ENCODE measurements at regions not wholly inside any gene's neighbourhood (a gene's known extent, or its start where the extent isn't known, plus 50 kb on each side); places are given as distances from the start of the nearest gene placed in this dataset.

GRCh38 chr2:236942554-236942953 is 143.1 kb upstream of the COPS8 start:
- Histone ChIP-seq H3K27ac (no peak overlapping the region), H3K4me3 (no peak overlapping the region)

DNA sequence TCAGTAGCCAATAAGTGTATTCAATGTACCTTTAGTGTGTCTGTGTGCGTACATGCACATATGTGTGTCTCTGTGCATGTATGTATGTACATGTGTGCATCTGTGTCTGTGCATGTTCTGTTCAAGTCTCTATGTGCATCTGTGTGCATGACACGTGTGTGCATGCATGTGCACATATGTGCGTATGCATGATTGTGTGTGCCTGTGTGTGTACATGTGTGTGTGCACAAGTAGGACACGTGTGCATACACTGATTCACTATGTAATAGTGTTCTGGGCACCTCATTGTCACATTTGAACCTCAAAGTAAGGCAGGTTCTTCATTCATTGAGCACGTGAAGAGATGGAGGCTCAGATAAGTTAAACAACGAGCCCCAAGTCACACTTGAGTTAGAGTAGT is 142.6 kb upstream of the COPS8 start:
- H3K4me3 ChIP-seq: no peak overlapping the region
- no peak overlapping the region for H3K27ac ChIP-seq

DNA sequence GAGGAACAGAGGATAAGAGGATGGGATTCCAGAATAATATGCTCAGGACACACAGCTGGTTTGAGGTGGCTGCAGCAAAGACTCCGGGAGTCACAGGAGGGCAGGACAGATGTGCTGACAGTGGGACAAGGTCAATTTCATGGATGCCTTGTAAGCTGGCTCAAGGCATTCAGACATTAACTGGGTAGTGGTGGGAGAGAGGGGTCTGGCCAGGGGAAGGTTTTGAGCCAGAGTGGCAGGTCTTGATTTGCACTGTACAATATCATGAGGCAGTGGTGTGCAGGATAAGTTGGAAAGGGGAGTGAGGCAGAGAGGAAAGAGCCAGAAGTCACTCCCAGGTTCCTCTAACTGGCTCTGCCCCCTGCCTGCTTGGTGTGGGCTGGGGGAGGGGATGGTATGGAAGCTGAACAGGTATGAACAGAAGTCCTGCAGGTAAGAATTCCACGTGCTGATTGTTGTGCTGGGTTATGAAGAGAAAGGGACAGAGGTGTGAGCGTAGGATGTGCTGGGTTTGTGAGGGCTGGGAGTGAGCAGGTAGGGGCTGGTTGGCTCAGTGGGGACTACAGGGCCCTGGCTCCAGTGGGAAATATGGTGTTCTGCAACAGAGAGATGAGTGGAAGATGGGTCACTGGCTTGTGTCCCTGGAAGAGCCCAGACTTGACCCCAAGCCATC is 141.7 kb upstream of the COPS8 start:
- Histone ChIP-seq H3K4me3 (no peak overlapping the region), H3K27ac (no peak overlapping the region)

DNA sequence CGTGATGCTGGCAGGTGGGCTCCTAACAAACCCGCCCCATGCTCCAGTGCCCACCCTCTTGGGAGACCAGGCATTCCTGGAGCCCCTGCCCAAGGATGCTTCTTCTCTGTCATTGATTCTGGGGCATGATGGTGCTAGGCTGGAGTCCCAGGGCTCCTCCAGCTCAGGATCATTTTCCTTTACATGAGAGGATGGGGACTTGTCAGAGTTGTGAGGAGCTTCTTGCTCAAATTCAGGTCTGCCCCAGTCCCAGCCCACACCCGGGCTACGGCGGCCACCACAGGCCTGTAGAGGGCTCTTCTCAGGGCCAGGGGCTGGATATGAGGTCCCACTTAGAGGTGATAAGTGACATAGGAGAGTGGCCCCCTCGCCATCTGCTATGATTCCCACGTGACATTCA is 141.1 kb upstream of the COPS8 start:
- no peak overlapping the region for H3K27ac ChIP-seq
- H3K4me3 ChIP-seq: no peak overlapping the region

- no peak overlapping the region for H3K4me3 ChIP-seq
- no peak overlapping the region for H3K27ac ChIP-seq
These were observed 140.2 kb upstream of the COPS8 start for GRCh38 chr2:236945431-236946016.

DNA sequence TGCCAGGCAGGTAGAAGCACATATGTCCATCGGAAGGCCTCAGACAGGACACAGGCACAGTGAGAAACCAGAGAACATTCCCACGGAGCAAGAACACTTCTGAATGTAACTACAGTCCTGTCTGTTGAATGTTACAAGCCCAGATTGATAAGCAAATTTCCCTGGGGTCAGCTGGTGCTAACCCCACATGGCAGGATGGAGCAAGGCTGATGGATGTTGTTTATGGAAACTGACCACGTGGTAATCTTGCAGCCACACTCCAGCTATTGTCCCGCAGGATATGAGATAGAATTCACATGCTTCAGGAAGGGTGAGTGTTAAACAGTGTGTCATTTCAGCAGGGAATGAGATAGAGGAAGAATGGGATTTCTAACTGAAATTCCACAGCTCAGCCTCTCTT is 138.8 kb upstream of the COPS8 start:
- no peak overlapping the region for H3K27ac ChIP-seq
- H3K4me3 ChIP-seq: no peak overlapping the region

- H3K27ac ChIP-seq: no peak overlapping the region
- H3K4me3 ChIP-seq: no peak overlapping the region
These were observed 138.4 kb upstream of the COPS8 start for GRCh38 chr2:236947294-236947693.

DNA sequence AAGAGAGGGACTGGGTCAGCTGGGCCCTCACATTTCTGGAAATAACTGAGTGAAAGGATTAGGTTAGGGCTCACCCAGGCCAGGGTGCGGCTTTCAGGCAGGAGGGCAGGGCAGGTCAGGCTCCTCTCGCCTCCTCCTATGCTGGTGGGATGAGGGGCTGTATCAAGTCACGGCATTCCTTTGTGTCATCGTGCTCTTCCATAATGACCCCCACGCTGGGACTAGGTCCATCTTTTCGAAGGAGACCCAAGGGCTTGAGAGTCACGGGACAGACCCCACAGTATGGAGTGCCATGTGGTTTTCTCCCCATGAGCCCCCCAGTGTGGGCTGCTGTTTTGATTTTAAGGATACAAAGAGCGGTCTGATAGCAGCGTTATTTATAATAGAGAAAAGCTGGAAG is 137.8 kb upstream of the COPS8 start:
- H3K27ac ChIP-seq: no peak overlapping the region
- no peak overlapping the region for H3K4me3 ChIP-seq

DNA sequence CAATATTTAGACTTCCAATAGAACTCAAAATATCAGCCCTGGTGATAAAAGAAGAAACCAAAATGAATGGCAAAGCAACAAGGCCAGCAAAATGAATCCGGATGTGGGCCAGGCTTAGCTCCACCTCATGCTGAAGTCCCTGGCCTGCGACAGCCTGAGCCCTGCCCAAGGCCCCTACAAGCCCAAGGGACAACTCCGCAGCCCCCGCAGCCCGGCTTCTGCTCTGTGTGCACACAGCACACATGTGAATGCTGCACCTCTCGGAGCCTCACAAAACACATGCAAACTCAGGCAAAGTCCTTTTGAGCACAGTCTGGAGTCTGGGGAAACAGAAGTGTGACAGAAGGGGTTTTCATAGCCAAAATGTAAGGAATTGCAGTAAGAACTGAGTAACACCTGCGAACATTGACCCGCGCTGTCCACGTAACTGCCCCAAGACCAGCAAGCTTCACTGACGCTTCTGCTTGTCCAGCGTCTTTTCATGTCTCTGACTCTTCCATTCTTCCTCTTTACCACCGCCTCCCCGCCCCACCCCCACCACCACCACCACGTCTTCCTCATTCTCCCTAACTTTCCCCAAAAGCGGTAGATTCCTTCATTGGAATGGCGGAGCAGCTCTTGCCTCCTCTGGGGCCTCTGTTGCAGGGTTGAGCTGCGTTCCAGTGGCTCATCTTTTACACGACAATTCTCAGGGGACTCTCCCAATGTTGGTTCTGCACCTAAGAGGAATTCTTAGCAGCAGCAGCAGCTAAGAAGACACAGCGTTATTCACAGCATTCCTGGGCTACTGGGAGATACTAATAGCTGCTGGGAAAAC is 136.4 kb upstream of the COPS8 start:
- no peak overlapping the region for H3K4me3 ChIP-seq
- no peak overlapping the region for H3K27ac ChIP-seq

GRCh38 chr2:236951830-236952475 is 133.7 kb upstream of the COPS8 start:
- Histone ChIP-seq H3K27ac (no peak overlapping the region), H3K4me3 (no peak overlapping the region)

DNA sequence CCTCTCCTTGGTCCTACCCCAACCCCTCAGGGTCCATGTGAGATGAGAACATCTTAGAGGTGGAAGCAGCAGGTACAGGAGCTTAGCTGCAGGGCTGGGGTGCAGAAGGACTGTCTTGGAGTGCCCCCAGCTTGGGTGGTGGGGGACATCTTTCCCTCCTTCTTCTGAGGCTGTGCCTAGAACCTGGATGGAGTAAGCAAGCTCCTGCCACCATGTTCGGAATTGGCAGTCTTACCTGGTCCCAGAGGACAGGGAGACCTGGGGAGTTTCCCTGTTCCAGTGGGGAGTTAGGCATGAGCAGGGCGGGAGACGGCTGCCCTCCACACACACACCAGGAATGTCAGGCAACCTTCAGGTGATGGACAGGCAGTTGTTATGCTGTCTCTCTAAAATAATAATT is 131.0 kb upstream of the COPS8 start:
- no peak overlapping the region for H3K4me3 ChIP-seq
- H3K27ac ChIP-seq: no peak overlapping the region

- H3K27ac ChIP-seq: no peak overlapping the region
- H3K4me3 ChIP-seq: no peak overlapping the region
These were observed 130.1 kb upstream of the COPS8 start for GRCh38 chr2:236955521-236956030.

GRCh38 chr2:236956031-236956618 is 129.6 kb upstream of the COPS8 start:
- H3K27ac ChIP-seq: peak overlapping the region in 2 of 21 experiments; percentile 10 to 25
- no peak overlapping the region for H3K4me3 ChIP-seq

- Histone ChIP-seq H3K4me3 (no peak overlapping the region), H3K27ac (peak overlapping the region in 3 of 21 experiments; percentile 10 to 58 (median 25))
These were observed 129.0 kb upstream of the COPS8 start for GRCh38 chr2:236956641-236957040.

GRCh38 chr2:236959036-236959435 is 126.7 kb upstream of the COPS8 start:
- H3K4me3 ChIP-seq: no peak overlapping the region
- peak overlapping the region in 4 of 21 experiments; percentile 20 to 34 (median 28) for H3K27ac ChIP-seq

- H3K4me3 ChIP-seq: no peak overlapping the region
- peak overlapping the region in 5 of 21 experiments; percentile 21 to 68 (median 35) for H3K27ac ChIP-seq
These were observed 125.8 kb upstream of the COPS8 start for GRCh38 chr2:236959876-236960275.

GRCh38 chr2:236960531-236960930 is 125.2 kb upstream of the COPS8 start:
- H3K27ac ChIP-seq: peak overlapping the region in 4 of 21 experiments; percentile 21 to 68 (median 43)
- H3K4me3 ChIP-seq: no peak overlapping the region

- Histone ChIP-seq H3K4me3 (no peak overlapping the region), H3K27ac (peak overlapping the region in 1 of 21 experiments; percentile 6)
These were observed 122.9 kb upstream of the COPS8 start for GRCh38 chr2:236962816-236963215.

GRCh38 chr2:236963631-236964182 is 122.0 kb upstream of the COPS8 start:
- H3K27ac ChIP-seq: no peak overlapping the region
- H3K4me3 ChIP-seq: no peak overlapping the region

Data from skin epidermis (tissue), 12 donors.